A549 (cell line): ENCODE measurements at regions not wholly inside any gene's neighbourhood (a gene's known extent, or its start where the extent isn't known, plus 50 kb on each side); places are given as distances from the start of the nearest gene placed in this dataset.

Source experiments
- ATAC-seq, 2 experiments: fragments of 200-7000 bp in 1 of 2; fragments of >200 bp in 1 of 2; cut with Nextera tagmentation in 1 of 2; cut with Tn5 transposase in 1 of 2; 3 replicates each; pipeline versions ENCODE4 v1.8.0 to v1.9.1; 2018 to 2020; ENCODE audit warnings: mild to moderate bottlenecking in 1 of 2, moderate library complexity in 1 of 2
- CTCF ChIA-PET: fragments of 300-600 bp; sonication (Branson Sonifier 250); formaldehyde crosslinking; extraction: SDS; loops from one replicate; lab custom pipeline; 2021; ENCODE audit warnings: antibody characterized with exemption, inconsistent platforms; lab: Yijun Ruan, JAX
- POLR2A ChIA-PET: fragments of 350-600 bp; formaldehyde crosslinking; extraction: SDS; loops from one replicate; lab custom pipeline; 2021; ENCODE audit warnings: antibody characterized with exemption, inconsistent platforms; lab: Yijun Ruan, JAX
- DNase-seq, 2 experiments: peaks; one replicate each; pipeline versions ENCODE4 v3.0.0 to v3.0.0-alpha.2; 2011 to 2016; ENCODE audit warnings: low read depth in 1 of 2, low spot score in 1 of 2
- FAIRE-seq: peaks from 2 replicates; lab custom pipeline; 2011; peaks lifted over from hg19 to GRCh38; lab: Jason Lieb, UNC
- H3K27ac ChIP-seq, 2 experiments: fragments of >200 bp; sonication (Bioruptor Twin); formaldehyde crosslinking; 3 replicates each; pipeline ENCODE4 v1.5.1; 2016 to 2017
- H3K4me1 ChIP-seq: fragments of >200 bp; sonication (Bioruptor Twin); formaldehyde crosslinking; 3 replicates; pipeline ENCODE4 v1.6.1; 2016
- H3K4me2 ChIP-seq: fragments of >200 bp; sonication (Bioruptor Twin); formaldehyde crosslinking; 3 replicates; pipeline ENCODE4 v1.6.1; 2016
- H3K4me3 ChIP-seq: fragments of >200 bp; sonication (Bioruptor Twin); formaldehyde crosslinking; 3 replicates; pipeline ENCODE4 v1.5.1; 2016
- H3K9me3 ChIP-seq: fragments of >200 bp; sonication (Bioruptor Twin); formaldehyde crosslinking; 3 replicates; pipeline ENCODE4 v1.6.1; 2016
- CBX8 ChIP-seq: fragments of 200-600 bp; sonication (generic); IDR thresholded peaks from 2 replicates; pipeline ENCODE4 v1.6.1; 2016
- EHF ChIP-seq: fragments of 250-450 bp; sonication (Bioruptor Pico); IDR thresholded peaks from 2 replicates; pipeline ENCODE4 v1.5.0; 2020; ENCODE audit warnings: mild to moderate bottlenecking
- FOSL2 ChIP-seq, 2 experiments: fragments of 450-650 bp in 1 of 2; fragments of >200 bp in 1 of 2; sonication (Bioruptor Twin) in 1 of 2; formaldehyde crosslinking; IDR thresholded peaks; 2 replicates each; pipeline versions ENCODE4 v1.5.0 to v1.6.1; 2016 to 2020; ENCODE audit warnings: mild to moderate bottlenecking in 1 of 2, moderate library complexity in 1 of 2
- HMGXB4 ChIP-seq: fragments of 250-450 bp; sonication (Bioruptor Pico); IDR thresholded peaks from 2 replicates; pipeline ENCODE4 v1.5.0; 2021; ENCODE audit warnings: mild to moderate bottlenecking, moderate library complexity, borderline replicate concordance
- HOXB13 ChIP-seq: fragments of 250-450 bp; sonication (Bioruptor Pico); IDR thresholded peaks from 2 replicates; pipeline ENCODE4 v1.5.0; 2020; ENCODE audit warnings: low read depth, mild to moderate bottlenecking, moderate library complexity
- HOXB5 ChIP-seq: fragments of 250-450 bp; sonication (Bioruptor Pico); IDR thresholded peaks from 2 replicates; pipeline ENCODE4 v1.5.0; 2020; ENCODE audit warnings: mild to moderate bottlenecking, moderate library complexity
- JUN ChIP-seq, 2 experiments: fragments of >200 bp; sonication (Bioruptor Twin); formaldehyde crosslinking; IDR thresholded peaks; 2 replicates in 1 of 2; 3 replicates in 1 of 2; pipeline ENCODE4 v1.6.1; 2016 to 2017
- JUNB ChIP-seq: fragments of >200 bp; sonication (Bioruptor Twin); formaldehyde crosslinking; IDR thresholded peaks from 2 replicates; pipeline ENCODE4 v1.6.1; 2016
- KDM1A ChIP-seq: fragments of 200-600 bp; sonication (generic); IDR thresholded peaks from 2 replicates; pipeline ENCODE4 v1.6.1; 2016; ENCODE audit warnings: low read depth, mild to moderate bottlenecking
- MAX ChIP-seq: IDR thresholded peaks from 2 replicates; pipeline ENCODE4 v1.6.1; 2012
- MAZ ChIP-seq: fragments of 150-350 bp; IDR thresholded peaks from 2 replicates; pipeline ENCODE4 v1.6.1; 2014; ENCODE audit warnings: antibody characterized with exemption, low read depth, low read length, borderline replicate concordance
- NFE2L2 ChIP-seq: fragments of 150-350 bp; conservative IDR thresholded peaks from 2 replicates; pipeline ENCODE4 v1.6.1; 2014; ENCODE audit warnings: low read length
- NR3C1 ChIP-seq: fragments of >200 bp; sonication (Bioruptor Twin); formaldehyde crosslinking; IDR thresholded peaks from 3 replicates; pipeline ENCODE4 v1.6.1; 2017
- RARB ChIP-seq: fragments of 250-450 bp; sonication (Bioruptor Pico); IDR thresholded peaks from 2 replicates; pipeline ENCODE4 v1.8.0; 2021; ENCODE audit warnings: mild to moderate bottlenecking, moderate library complexity
- RCOR1 ChIP-seq: fragments of 150-350 bp; IDR thresholded peaks from 2 replicates; pipeline ENCODE4 v1.6.1; 2014; ENCODE audit warnings: antibody characterized with exemption, low read length, low read depth
- WGBS: methylation state at CpG from one replicate; pipeline ENCODE4 v1.1.6; 2017; ENCODE audit errors: missing lambda C conversion rate; 5-methylcytosine and 5-hydroxymethylcytosine counted together
- TF ChIP-seq, protein P1 (sequence below): IDR thresholded peaks from 2 replicates; pipeline ENCODE4 v1.6.1; 2012; ENCODE audit warnings: low read depth, borderline replicate concordance
- TF ChIP-seq, protein P2 (sequence below): fragments of 250-450 bp; sonication (Bioruptor Pico); IDR thresholded peaks from 2 replicates; pipeline ENCODE4 v1.5.0; 2020; ENCODE audit warnings: low read depth, mild to moderate bottlenecking, moderate library complexity

GRCh38 chr1:163928651-163929050 is 606.9 kb downstream of the NUF2 start:
- POLR2A ChIA-PET = no interaction called here
- no peak for DNase-seq
- Histone ChIP-seq H3K4me1 (no peaks in the 10 kb centered on the region), H3K4me3 (no peak overlapping the region), H3K27ac (no peak overlapping the region), H3K4me2 (no peak overlapping the region), H3K9me3 (no peaks in the 10 kb centered on the region)
- no peak for FAIRE-seq
- ATAC-seq = no peak
- CTCF ChIA-PET = no interaction called here
- TF ChIP-seq NFE2L2 (no peak), NR3C1 (no peak), EHF (CRISPR knock-in tag) (no peak), RARB (CRISPR knock-in tag) (no peak), JUNB (no peak), JUN (IDR thresholded peaks at IDR 0.05) (no peak)
- TF ChIP-seq, protein P1, sequence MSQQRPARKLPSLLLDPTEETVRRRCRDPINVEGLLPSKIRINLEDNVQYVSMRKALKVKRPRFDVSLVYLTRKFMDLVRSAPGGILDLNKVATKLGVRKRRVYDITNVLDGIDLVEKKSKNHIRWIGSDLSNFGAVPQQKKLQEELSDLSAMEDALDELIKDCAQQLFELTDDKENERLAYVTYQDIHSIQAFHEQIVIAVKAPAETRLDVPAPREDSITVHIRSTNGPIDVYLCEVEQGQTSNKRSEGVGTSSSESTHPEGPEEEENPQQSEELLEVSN = no peak

- DNase-seq (no peak), FAIRE-seq (no peak), ATAC-seq (no peak)
- H3K27ac ChIP-seq = no peak overlapping the region
- H3K9me3 ChIP-seq = no peaks in the 10 kb centered on the region
- ChIA-PET POLR2A (no interaction called here), CTCF (no interaction called here)
- WGBS = 42% methylated on average over 3 of the region's 3 CpGs
- TF ChIP-seq CBX8 = no peak
- no peak for TF ChIP-seq RCOR1
- no peak for TF ChIP-seq HOXB5 (CRISPR knock-in tag)
- H3K4me1 ChIP-seq = no peaks in the 10 kb centered on the region
- H3K4me3 ChIP-seq = no peak overlapping the region
- H3K4me2 ChIP-seq = no peak overlapping the region
Measured at GRCh38 chr1:163932901-163933300, 611.1 kb downstream of the NUF2 start.

DNA sequence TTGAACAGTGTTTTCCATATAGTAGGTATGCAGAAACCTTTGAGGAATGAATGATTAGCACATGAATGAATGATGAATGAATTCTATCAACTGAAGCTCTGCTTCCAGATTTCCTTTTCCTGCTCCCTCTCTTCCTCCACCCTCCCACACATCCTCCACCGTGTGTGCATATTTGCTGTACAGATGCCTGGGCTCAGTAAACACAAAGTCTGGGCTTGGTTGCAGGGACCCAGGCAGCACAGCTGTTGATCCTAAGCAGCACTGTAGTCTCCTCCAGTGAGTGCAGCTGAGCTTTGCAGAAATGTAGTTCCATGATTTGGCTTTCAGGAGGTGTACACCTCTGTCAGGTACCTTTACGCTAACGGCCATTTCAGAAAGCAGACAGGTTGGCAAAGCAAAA is 611.7 kb downstream of the NUF2 start:
- FAIRE-seq (no peak), DNase-seq (no peak), ATAC-seq (no peak)
- no peak overlapping the region for H3K4me2 ChIP-seq
- TF ChIP-seq JUNB (no peak), RCOR1 (no peak), HOXB5 (CRISPR knock-in tag) (no peak), HOXB13 (CRISPR knock-in tag) (no peak), CBX8 (no peak), MAX (no peak), HMGXB4 (CRISPR knock-in tag) (no peak), NR3C1 (no peak), RARB (CRISPR knock-in tag) (no peak), FOSL2 (IDR thresholded peaks at IDR 0.05) (no peak), FOSL2 (CRISPR knock-in tag; IDR thresholded peaks at IDR 0.05) (no peak), JUN (IDR thresholded peaks at IDR 0.05) (no peak)
- TF ChIP-seq, protein P2, sequence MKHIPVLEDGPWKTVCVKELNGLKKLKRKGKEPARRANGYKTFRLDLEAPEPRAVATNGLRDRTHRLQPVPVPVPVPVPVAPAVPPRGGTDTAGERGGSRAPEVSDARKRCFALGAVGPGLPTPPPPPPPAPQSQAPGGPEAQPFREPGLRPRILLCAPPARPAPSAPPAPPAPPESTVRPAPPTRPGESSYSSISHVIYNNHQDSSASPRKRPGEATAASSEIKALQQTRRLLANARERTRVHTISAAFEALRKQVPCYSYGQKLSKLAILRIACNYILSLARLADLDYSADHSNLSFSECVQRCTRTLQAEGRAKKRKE (CRISPR knock-in tag) = no peak
- no peaks in the 10 kb centered on the region for H3K4me1 ChIP-seq
- no peak overlapping the region for H3K4me3 ChIP-seq
- CTCF ChIA-PET = no interaction called here
- POLR2A ChIA-PET = no interaction called here
- 25% methylated on average over 3 of the region's 3 CpGs for WGBS
- no peak overlapping the region for H3K27ac ChIP-seq
- no peaks in the 10 kb centered on the region for H3K9me3 ChIP-seq

DNA sequence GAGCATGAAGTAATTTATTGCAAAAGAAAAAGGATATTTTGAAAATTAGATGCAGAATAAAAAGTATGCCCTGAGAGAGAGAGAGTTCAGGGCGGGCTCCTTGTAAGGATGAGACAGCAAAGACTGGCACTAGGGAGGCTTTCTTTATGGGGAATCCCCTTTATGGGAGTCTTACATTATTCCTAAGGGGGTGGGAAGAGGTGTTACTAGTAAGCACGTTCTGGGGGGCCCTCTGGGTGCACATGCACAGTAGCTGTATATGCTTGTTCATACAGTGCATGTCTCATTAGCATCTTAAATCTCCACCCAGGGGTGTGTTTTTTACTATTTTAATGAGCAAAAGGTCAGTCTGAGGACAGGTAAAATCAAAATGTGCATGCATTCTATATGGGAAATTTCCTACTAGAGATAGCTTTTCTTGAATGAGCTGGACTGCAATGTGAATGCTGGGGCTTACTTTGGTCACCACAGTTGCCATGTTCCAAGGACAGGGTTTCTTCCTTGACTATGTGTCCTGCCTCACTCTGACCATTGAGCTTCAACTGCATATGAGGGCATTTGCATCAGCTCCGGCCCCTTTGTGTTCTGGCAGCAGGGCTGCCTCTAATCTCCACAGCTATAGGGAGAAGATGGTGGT is 614.1 kb downstream of the NUF2 start:
- no peak overlapping the region for H3K27ac ChIP-seq
- CTCF ChIA-PET = no interaction called here
- FAIRE-seq (no peak), ATAC-seq (no peak)
- 34% methylated on average over 3 of the region's 3 CpGs for WGBS
- H3K4me3 ChIP-seq = no peak overlapping the region
- peaks cover 3% of the 10 kb centered on the region; the same call in 1 of the 3 replicates for H3K9me3 ChIP-seq
- no peaks in the 10 kb centered on the region for H3K4me1 ChIP-seq
- POLR2A ChIA-PET = no interaction called here
- TF ChIP-seq KDM1A = no peak
- TF ChIP-seq MAZ = no peak
- TF ChIP-seq, all 56 proteins: peak for 0
- no peak for DNase-seq
- H3K4me2 ChIP-seq = no peak overlapping the region
